ENCODE measurements at regions not wholly inside any gene's neighbourhood (a gene's known extent, or its start where the extent isn't known, plus 50 kb on each side); places are given as distances from the start of the nearest gene placed in this dataset.

- no peaks in the 10 kb centered on the region for H4K20me1 ChIP-seq (ENCODE audit: insufficient read depth)
- H3K9ac ChIP-seq (ENCODE audit: low read length), result no peak overlapping the region
- no peaks in the 10 kb centered on the region for H3F3A ChIP-seq (ENCODE audit: insufficient read depth, low read length, poor library complexity, severe bottlenecking)
- H3K79me2 ChIP-seq (replicated peaks; ENCODE audit: insufficient read depth, low read length), result no peaks in the 10 kb centered on the region
- H3K27me3 ChIP-seq (ENCODE audit: insufficient read depth, low read depth, low read length), result no peaks in the 10 kb centered on the region
- no peaks in the 10 kb centered on the region for H3K36me3 ChIP-seq (ENCODE audit: insufficient read depth, low read length)
- no peaks in the 10 kb centered on the region for H3K9me2 ChIP-seq (ENCODE audit: insufficient read depth, low read length)
- H3K27ac ChIP-seq (ENCODE audit: low read length), result no peak overlapping the region
- TF ChIP-seq EP300 (conservative IDR thresholded peaks at IDR 0.05; ENCODE audit: poor library complexity, severe bottlenecking) (no peak), TAF1 (IDR thresholded peaks at IDR 0.05; ENCODE audit: low read depth) (no peak), RAD21 (conservative IDR thresholded peaks at IDR 0.05) (no peak), REST (IDR thresholded peaks at IDR 0.05; ENCODE audit: borderline replicate concordance) (no peak), EZH2 (IDR thresholded peaks at IDR 0.05; ENCODE audit: borderline replicate concordance, insufficient read depth, low read length, poor library complexity, severe bottlenecking) (no peak), POLR2AphosphoS5 (IDR thresholded peaks at IDR 0.05) (no peak), SMC3 (conservative IDR thresholded peaks at IDR 0.05; ENCODE audit: poor library complexity) (no peak)
- H2AFZ ChIP-seq (ENCODE audit: low read depth, low read length), result no peak overlapping the region
- no peaks in the 10 kb centered on the region for H3K9me3 ChIP-seq (ENCODE audit: low read length)
- no peak overlapping the region for H3K4me2 ChIP-seq (ENCODE audit: low read length)
- H3K4me3 ChIP-seq (ENCODE audit: low read length), result no peak overlapping the region
Measured at GRCh38 chrX:82219129-82219528, 1017.2 kb downstream of the SH3BGRL start.

GRCh38 chrX:82224961-82225360 is 1023.1 kb downstream of the SH3BGRL start:
- H3K27ac ChIP-seq (ENCODE audit: low read length), result no peak overlapping the region
- H3K4me2 ChIP-seq (ENCODE audit: low read length), result no peak overlapping the region
- no peak overlapping the region for H3K9ac ChIP-seq (ENCODE audit: low read length)
- no peaks in the 10 kb centered on the region for H3K79me2 ChIP-seq (replicated peaks; ENCODE audit: insufficient read depth, low read length)
- no peaks in the 10 kb centered on the region for H3K27me3 ChIP-seq (ENCODE audit: insufficient read depth, low read depth, low read length)
- no peak overlapping the region for H2AFZ ChIP-seq (ENCODE audit: low read depth, low read length)
- TF ChIP-seq POLR2AphosphoS5 (IDR thresholded peaks at IDR 0.05), result no peak
- TF ChIP-seq EP300 (conservative IDR thresholded peaks at IDR 0.05; ENCODE audit: poor library complexity, severe bottlenecking), result no peak
- TF ChIP-seq SMC3 (conservative IDR thresholded peaks at IDR 0.05; ENCODE audit: poor library complexity), result no peak
- no peak for TF ChIP-seq TAF1 (IDR thresholded peaks at IDR 0.05; ENCODE audit: low read depth)
- TF ChIP-seq MXI1 (conservative IDR thresholded peaks at IDR 0.05; ENCODE audit: poor library complexity, severe bottlenecking), result no peak
- no peak for TF ChIP-seq RAD21 (conservative IDR thresholded peaks at IDR 0.05)
- no peak for TF ChIP-seq REST (IDR thresholded peaks at IDR 0.05; ENCODE audit: borderline replicate concordance)
- TF ChIP-seq EZH2 (IDR thresholded peaks at IDR 0.05; ENCODE audit: borderline replicate concordance, insufficient read depth, low read length, poor library complexity, severe bottlenecking), result no peak
- TF ChIP-seq CTCF (IDR thresholded peaks at IDR 0.05; ENCODE audit: poor library complexity, severe bottlenecking), result no peak
- no peaks in the 10 kb centered on the region for H3K9me3 ChIP-seq (ENCODE audit: low read length)
- no peaks in the 10 kb centered on the region for H4K20me1 ChIP-seq (ENCODE audit: insufficient read depth)
- no peak overlapping the region for H3K4me3 ChIP-seq (ENCODE audit: low read length)
- H3K9me2 ChIP-seq (ENCODE audit: insufficient read depth, low read length), result no peaks in the 10 kb centered on the region
- no peaks in the 10 kb centered on the region for H3F3A ChIP-seq (ENCODE audit: insufficient read depth, low read length, poor library complexity, severe bottlenecking)
- H3K36me3 ChIP-seq (ENCODE audit: insufficient read depth, low read length), result no peaks in the 10 kb centered on the region
